GM23338 (cell line): ENCODE measurements at regions not wholly inside any gene's neighbourhood (a gene's known extent, or its start where the extent isn't known, plus 50 kb on each side); places are given as distances from the start of the nearest gene placed in this dataset.

Experiments used
- ATAC-seq: fragments of 200-7000 bp; cut with Tn5 transposase; 3 replicates; pipeline ENCODE4 v1.9.1; 2020
- DNase-seq: peaks from one replicate; pipeline ENCODE4 v3.0.0-alpha.2; 2015; ENCODE audit warnings: low spot score
- H2AFZ ChIP-seq: fragments of 200-600 bp; sonication (generic); 2 replicates; pipeline ENCODE4 v1.8.0; 2016; ENCODE audit warnings: antibody characterized with exemption, mild to moderate bottlenecking, moderate library complexity
- H3F3A ChIP-seq: fragments of 200-600 bp; sonication (generic); replicated peaks from 2 replicates; pipeline ENCODE4 v1.8.0; 2017; ENCODE audit warnings: antibody characterized with exemption, mixed run types, low read depth
- H3K27ac ChIP-seq: fragments of 200-600 bp; sonication (generic); 2 replicates; pipeline ENCODE4 v1.6.1; 2016; ENCODE audit warnings: low read depth
- H3K27me3 ChIP-seq: fragments of 200-600 bp; sonication (generic); 2 replicates; pipeline ENCODE4 v1.8.0; 2016; ENCODE audit warnings: mild to moderate bottlenecking, mixed run types, moderate library complexity; ENCODE audit not compliant: insufficient read depth
- H3K36me3 ChIP-seq: fragments of 200-600 bp; sonication (generic); 2 replicates; pipeline ENCODE4 v1.8.0; 2016; ENCODE audit warnings: mild to moderate bottlenecking; ENCODE audit not compliant: insufficient read depth
- H3K4me1 ChIP-seq: fragments of 200-600 bp; sonication (generic); 2 replicates; pipeline ENCODE4 v1.8.0; 2016; ENCODE audit warnings: mild to moderate bottlenecking, moderate library complexity; ENCODE audit not compliant: insufficient read depth
- H3K4me2 ChIP-seq: fragments of 200-600 bp; sonication (generic); 2 replicates; pipeline ENCODE4 v1.7.1; 2017; ENCODE audit warnings: mixed run types
- H3K4me3 ChIP-seq: fragments of 200-600 bp; sonication (generic); 2 replicates; pipeline ENCODE4 v1.6.1; 2016; ENCODE audit warnings: mixed run types
- H3K79me2 ChIP-seq: fragments of 200-600 bp; sonication (generic); replicated peaks from 2 replicates; pipeline ENCODE4 v1.8.0; 2017; ENCODE audit warnings: mild to moderate bottlenecking; ENCODE audit not compliant: insufficient read depth
- H3K9me2 ChIP-seq: fragments of 200-600 bp; sonication (generic); 2 replicates; pipeline ENCODE4 v1.8.0; 2017; ENCODE audit not compliant: insufficient read depth
- H4K20me1 ChIP-seq: fragments of 200-600 bp; sonication (generic); replicated peaks from 2 replicates; pipeline ENCODE4 v1.8.0; 2017; ENCODE audit warnings: mild to moderate bottlenecking; ENCODE audit not compliant: insufficient read depth
- H3K27ac Mint-ChIP-seq: 2 replicates; pipeline ENCODE4 v1.8.0; 2020; ENCODE audit warnings: inconsistent platforms, mild to moderate bottlenecking, moderate library complexity, mixed read lengths
- H3K27me3 Mint-ChIP-seq: 3 replicates; pipeline ENCODE4 v1.8.0; 2022; ENCODE audit warnings: low read depth, mild to moderate bottlenecking, moderate library complexity, mixed read lengths, inconsistent platforms; ENCODE audit not compliant: insufficient read depth, poor library complexity
- H3K36me3 Mint-ChIP-seq: 3 replicates; pipeline ENCODE4 v1.8.0; 2021; ENCODE audit warnings: low read depth, mild to moderate bottlenecking, inconsistent platforms, moderate library complexity, mixed read lengths
- H3K4me1 Mint-ChIP-seq: 3 replicates; pipeline ENCODE4 v1.8.0; 2020; ENCODE audit warnings: mild to moderate bottlenecking, inconsistent platforms, mixed read lengths
- H3K4me3 Mint-ChIP-seq: 3 replicates; pipeline ENCODE4 v1.8.0; 2021; ENCODE audit warnings: moderate library complexity, mild to moderate bottlenecking, inconsistent platforms, mixed read lengths
- H3K9me3 Mint-ChIP-seq: 3 replicates; pipeline ENCODE4 v1.8.0; 2020; ENCODE audit warnings: moderate library complexity, mild to moderate bottlenecking, inconsistent platforms, mixed read lengths
- EZH2phosphoT487 ChIP-seq: fragments of 200-600 bp; sonication (generic); IDR thresholded peaks from one replicate; pipeline ENCODE4 v1.8.1; 2018; ENCODE audit warnings: antibody characterized with exemption; ENCODE audit not compliant: unreplicated experiment
- POLR2AphosphoS5 ChIP-seq: IDR thresholded peaks from 2 replicates; pipeline ENCODE4 v1.6.1; 2016; ENCODE audit warnings: antibody characterized with exemption, low read depth
- STAT1 ChIP-seq: IDR thresholded peaks from one replicate; pipeline ENCODE4 v1.6.1; 2016; ENCODE audit warnings: antibody characterized with exemption; ENCODE audit not compliant: unreplicated experiment
- ZNF114 ChIP-seq: fragments of 250-450 bp; sonication (Bioruptor Pico); IDR thresholded peaks from 2 replicates; pipeline ENCODE4 v1.5.0; 2020; ENCODE audit warnings: mild to moderate bottlenecking, moderate library complexity
- TF ChIP-seq, protein P1 (sequence below): fragments of 250-450 bp; sonication (Bioruptor Pico); IDR thresholded peaks from 2 replicates; pipeline ENCODE4 v1.5.0; 2020; ENCODE audit warnings: mild to moderate bottlenecking, moderate library complexity
- TF ChIP-seq, protein P2 (sequence below): IDR thresholded peaks from one replicate; pipeline ENCODE4 v1.6.1; 2018; ENCODE audit warnings: antibody characterized with exemption; ENCODE audit not compliant: unreplicated experiment

DNA sequence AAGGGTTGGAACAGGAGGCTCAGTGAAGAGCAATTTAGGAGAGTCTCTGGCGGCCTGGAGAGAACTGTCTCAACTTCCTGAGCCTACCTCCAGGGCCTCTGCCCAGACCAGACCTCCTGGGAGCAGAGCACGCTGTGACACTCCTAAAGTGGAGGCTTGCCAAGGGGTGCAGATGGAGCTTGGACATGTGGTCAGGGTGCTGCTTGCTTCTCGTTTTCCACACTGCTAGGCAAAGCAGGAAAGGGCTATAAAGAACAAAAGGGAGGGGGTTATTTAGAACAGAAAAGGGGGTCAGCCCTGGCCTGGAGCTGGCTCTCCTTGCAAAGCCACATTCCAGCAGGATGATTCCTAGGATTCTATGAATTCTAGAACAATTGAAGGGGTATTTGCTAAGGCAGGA is 145.7 kb upstream of the GGTLC1 start (continued):
- TF ChIP-seq, protein P1, sequence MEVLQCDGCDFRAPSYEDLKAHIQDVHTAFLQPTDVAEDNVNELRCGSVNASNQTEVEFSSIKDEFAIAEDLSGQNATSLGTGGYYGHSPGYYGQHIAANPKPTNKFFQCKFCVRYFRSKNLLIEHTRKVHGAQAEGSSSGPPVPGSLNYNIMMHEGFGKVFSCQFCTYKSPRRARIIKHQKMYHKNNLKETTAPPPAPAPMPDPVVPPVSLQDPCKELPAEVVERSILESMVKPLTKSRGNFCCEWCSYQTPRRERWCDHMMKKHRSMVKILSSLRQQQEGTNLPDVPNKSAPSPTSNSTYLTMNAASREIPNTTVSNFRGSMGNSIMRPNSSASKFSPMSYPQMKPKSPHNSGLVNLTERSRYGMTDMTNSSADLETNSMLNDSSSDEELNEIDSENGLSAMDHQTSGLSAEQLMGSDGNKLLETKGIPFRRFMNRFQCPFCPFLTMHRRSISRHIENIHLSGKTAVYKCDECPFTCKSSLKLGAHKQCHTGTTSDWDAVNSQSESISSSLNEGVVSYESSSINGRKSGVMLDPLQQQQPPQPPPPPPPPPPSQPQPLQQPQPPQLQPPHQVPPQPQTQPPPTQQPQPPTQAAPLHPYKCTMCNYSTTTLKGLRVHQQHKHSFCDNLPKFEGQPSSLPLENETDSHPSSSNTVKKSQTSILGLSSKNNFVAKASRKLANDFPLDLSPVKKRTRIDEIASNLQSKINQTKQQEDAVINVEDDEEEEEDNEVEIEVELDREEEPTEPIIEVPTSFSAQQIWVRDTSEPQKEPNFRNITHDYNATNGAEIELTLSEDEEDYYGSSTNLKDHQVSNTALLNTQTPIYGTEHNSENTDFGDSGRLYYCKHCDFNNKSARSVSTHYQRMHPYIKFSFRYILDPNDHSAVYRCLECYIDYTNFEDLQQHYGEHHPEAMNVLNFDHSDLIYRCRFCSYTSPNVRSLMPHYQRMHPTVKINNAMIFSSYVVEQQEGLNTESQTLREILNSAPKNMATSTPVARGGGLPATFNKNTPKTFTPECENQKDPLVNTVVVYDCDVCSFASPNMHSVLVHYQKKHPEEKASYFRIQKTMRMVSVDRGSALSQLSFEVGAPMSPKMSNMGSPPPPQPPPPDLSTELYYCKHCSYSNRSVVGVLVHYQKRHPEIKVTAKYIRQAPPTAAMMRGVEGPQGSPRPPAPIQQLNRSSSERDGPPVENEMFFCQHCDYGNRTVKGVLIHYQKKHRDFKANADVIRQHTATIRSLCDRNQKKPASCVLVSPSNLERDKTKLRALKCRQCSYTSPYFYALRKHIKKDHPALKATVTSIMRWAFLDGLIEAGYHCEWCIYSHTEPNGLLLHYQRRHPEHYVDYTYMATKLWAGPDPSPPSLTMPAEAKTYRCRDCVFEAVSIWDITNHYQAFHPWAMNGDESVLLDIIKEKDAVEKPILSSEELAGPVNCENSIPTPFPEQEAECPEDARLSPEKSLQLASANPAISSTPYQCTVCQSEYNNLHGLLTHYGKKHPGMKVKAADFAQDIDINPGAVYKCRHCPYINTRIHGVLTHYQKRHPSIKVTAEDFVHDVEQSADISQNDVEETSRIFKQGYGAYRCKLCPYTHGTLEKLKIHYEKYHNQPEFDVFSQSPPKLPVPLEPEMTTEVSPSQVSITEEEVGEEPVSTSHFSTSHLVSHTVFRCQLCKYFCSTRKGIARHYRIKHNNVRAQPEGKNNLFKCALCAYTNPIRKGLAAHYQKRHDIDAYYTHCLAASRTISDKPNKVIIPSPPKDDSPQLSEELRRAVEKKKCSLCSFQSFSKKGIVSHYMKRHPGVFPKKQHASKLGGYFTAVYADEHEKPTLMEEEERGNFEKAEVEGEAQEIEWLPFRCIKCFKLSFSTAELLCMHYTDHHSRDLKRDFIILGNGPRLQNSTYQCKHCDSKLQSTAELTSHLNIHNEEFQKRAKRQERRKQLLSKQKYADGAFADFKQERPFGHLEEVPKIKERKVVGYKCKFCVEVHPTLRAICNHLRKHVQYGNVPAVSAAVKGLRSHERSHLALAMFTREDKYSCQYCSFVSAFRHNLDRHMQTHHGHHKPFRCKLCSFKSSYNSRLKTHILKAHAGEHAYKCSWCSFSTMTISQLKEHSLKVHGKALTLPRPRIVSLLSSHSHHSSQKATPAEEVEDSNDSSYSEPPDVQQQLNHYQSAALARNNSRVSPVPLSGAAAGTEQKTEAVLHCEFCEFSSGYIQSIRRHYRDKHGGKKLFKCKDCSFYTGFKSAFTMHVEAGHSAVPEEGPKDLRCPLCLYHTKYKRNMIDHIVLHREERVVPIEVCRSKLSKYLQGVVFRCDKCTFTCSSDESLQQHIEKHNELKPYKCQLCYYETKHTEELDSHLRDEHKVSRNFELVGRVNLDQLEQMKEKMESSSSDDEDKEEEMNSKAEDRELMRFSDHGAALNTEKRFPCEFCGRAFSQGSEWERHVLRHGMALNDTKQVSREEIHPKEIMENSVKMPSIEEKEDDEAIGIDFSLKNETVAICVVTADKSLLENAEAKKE (CRISPR knock-in tag) = no peak
- TF ChIP-seq EZH2phosphoT487 (no peak), STAT1 (no peak)

DNA sequence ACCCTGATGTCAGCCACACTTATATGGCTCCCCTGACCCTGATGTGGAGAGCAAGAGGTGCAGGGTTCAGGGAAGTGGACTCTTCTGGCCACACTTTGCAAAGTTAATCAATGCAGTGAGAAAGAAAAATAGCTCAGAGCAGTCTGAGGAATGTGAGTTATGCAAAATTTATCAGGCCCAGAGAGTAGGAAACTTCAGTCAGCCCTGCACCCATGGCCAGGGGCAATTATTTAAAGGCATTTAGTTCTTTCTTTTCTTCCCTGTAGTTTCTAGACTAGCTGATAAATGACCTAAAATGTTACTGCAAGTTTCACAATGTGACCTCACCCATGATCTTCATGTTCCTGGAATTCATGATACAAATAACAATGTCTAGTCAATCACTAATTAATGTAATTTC is 143.7 kb upstream of the GGTLC1 start:
- Histone ChIP-seq H3K4me3 (no peak overlapping the region), H3K79me2 (no peaks in the 10 kb centered on the region), H3F3A (no peaks in the 10 kb centered on the region), H3K9me2 (no peaks in the 10 kb centered on the region), H3K36me3 (no peaks in the 10 kb centered on the region), H3K27ac (no peak overlapping the region), H3K4me1 (no peaks in the 10 kb centered on the region), H4K20me1 (no peaks in the 10 kb centered on the region), H3K27me3 (no peaks in the 10 kb centered on the region), H3K4me2 (no peak overlapping the region), H2AFZ (no peak overlapping the region)
- H3K36me3 Mint-ChIP-seq = no peaks in the 10 kb centered on the region
- peaks cover 1% of the 10 kb centered on the region for H3K27me3 Mint-ChIP-seq
- ATAC-seq (no peak), DNase-seq (no peak)
- no peak overlapping the region for H3K27ac Mint-ChIP-seq
- peaks cover 7% of the 10 kb centered on the region; the same call in 1 of the 3 replicates for H3K9me3 Mint-ChIP-seq
- no peak overlapping the region for H3K4me3 Mint-ChIP-seq
- peaks cover 27% of the 10 kb centered on the region for H3K4me1 Mint-ChIP-seq
- no peak for TF ChIP-seq POLR2AphosphoS5
- no peak for TF ChIP-seq ZNF114 (CRISPR knock-in tag)
- TF ChIP-seq EZH2phosphoT487 = no peak
- TF ChIP-seq, protein P2, sequence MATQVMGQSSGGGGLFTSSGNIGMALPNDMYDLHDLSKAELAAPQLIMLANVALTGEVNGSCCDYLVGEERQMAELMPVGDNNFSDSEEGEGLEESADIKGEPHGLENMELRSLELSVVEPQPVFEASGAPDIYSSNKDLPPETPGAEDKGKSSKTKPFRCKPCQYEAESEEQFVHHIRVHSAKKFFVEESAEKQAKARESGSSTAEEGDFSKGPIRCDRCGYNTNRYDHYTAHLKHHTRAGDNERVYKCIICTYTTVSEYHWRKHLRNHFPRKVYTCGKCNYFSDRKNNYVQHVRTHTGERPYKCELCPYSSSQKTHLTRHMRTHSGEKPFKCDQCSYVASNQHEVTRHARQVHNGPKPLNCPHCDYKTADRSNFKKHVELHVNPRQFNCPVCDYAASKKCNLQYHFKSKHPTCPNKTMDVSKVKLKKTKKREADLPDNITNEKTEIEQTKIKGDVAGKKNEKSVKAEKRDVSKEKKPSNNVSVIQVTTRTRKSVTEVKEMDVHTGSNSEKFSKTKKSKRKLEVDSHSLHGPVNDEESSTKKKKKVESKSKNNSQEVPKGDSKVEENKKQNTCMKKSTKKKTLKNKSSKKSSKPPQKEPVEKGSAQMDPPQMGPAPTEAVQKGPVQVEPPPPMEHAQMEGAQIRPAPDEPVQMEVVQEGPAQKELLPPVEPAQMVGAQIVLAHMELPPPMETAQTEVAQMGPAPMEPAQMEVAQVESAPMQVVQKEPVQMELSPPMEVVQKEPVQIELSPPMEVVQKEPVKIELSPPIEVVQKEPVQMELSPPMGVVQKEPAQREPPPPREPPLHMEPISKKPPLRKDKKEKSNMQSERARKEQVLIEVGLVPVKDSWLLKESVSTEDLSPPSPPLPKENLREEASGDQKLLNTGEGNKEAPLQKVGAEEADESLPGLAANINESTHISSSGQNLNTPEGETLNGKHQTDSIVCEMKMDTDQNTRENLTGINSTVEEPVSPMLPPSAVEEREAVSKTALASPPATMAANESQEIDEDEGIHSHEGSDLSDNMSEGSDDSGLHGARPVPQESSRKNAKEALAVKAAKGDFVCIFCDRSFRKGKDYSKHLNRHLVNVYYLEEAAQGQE = no peak
- TF ChIP-seq, protein P1 (CRISPR knock-in tag) = no peak
- TF ChIP-seq STAT1 = no peak
